ENCODE measurements at regions not wholly inside any gene's neighbourhood (a gene's known extent, or its start where the extent isn't known, plus 50 kb on each side); places are given as distances from the start of the nearest gene placed in this dataset.
A peak's percentile ranks its signal among the peaks of the same experiment; 100 is the strongest.

GRCh38 chr4:181350615-181351415, 892.4 kb upstream of the TENM3 start:
- DNase-seq, result no peak
- no peak for TF ChIP-seq CTCF (IDR thresholded peaks at IDR 0.05; ENCODE audit: low read depth, low read length)
- Histone ChIP-seq H3K4me3 (ENCODE audit: low read depth, low read length) (no peak overlapping the region), H3K27me3 (ENCODE audit: insufficient read depth, low read depth, severe bottlenecking) (no peaks in the 10 kb centered on the region), H3K36me3 (no peaks in the 10 kb centered on the region), H3K9me3 (ENCODE audit: severe bottlenecking) (no peaks in the 10 kb centered on the region), H3K27ac (no peak overlapping the region)

- no peaks in the 10 kb centered on the region for H3K36me3 ChIP-seq
- DNase-seq, result no peak
- no peak overlapping the region for H3K4me3 ChIP-seq (ENCODE audit: low read depth, low read length)
- TF ChIP-seq CTCF (IDR thresholded peaks at IDR 0.05; ENCODE audit: low read depth, low read length), result no peak
- H3K27ac ChIP-seq, result no peak overlapping the region
- no peaks in the 10 kb centered on the region for H3K9me3 ChIP-seq (ENCODE audit: severe bottlenecking)
- H3K27me3 ChIP-seq (ENCODE audit: insufficient read depth, low read depth, severe bottlenecking), result no peaks in the 10 kb centered on the region
Measured at GRCh38 chr4:181364504-181364903, 878.7 kb upstream of the TENM3 start.

- H3K27ac ChIP-seq, result no peak overlapping the region
- no peaks in the 10 kb centered on the region for H3K9me3 ChIP-seq (ENCODE audit: severe bottlenecking)
- no peaks in the 10 kb centered on the region for H3K36me3 ChIP-seq
- no peak for DNase-seq
- no peak for TF ChIP-seq CTCF (IDR thresholded peaks at IDR 0.05; ENCODE audit: low read depth, low read length)
- no peaks in the 10 kb centered on the region for H3K27me3 ChIP-seq (ENCODE audit: insufficient read depth, low read depth, severe bottlenecking)
- H3K4me3 ChIP-seq (ENCODE audit: low read depth, low read length), result no peak overlapping the region
Measured at GRCh38 chr4:181365671-181366070, 877.5 kb upstream of the TENM3 start.

GRCh38 chr4:181372014-181372413, 871.2 kb upstream of the TENM3 start:
- Histone ChIP-seq H3K27ac (no peak overlapping the region), H3K4me3 (ENCODE audit: low read depth, low read length) (no peak overlapping the region), H3K9me3 (ENCODE audit: severe bottlenecking) (no peaks in the 10 kb centered on the region), H3K27me3 (ENCODE audit: insufficient read depth, low read depth, severe bottlenecking) (no peaks in the 10 kb centered on the region), H3K36me3 (no peaks in the 10 kb centered on the region)
- DNase-seq, result no peak
- TF ChIP-seq CTCF (IDR thresholded peaks at IDR 0.05; ENCODE audit: low read depth, low read length), result no peak

- Histone ChIP-seq H3K27ac (no peak overlapping the region), H3K9me3 (ENCODE audit: severe bottlenecking) (no peaks in the 10 kb centered on the region), H3K27me3 (ENCODE audit: insufficient read depth, low read depth, severe bottlenecking) (no peaks in the 10 kb centered on the region), H3K36me3 (no peaks in the 10 kb centered on the region), H3K4me3 (ENCODE audit: low read depth, low read length) (no peak overlapping the region)
- no peak for TF ChIP-seq CTCF (IDR thresholded peaks at IDR 0.05; ENCODE audit: low read depth, low read length)
- peak; percentile 78 for DNase-seq
Measured at GRCh38 chr4:181376058-181376457, 867.1 kb upstream of the TENM3 start.

- no peak for TF ChIP-seq CTCF (IDR thresholded peaks at IDR 0.05; ENCODE audit: low read depth, low read length)
- H3K9me3 ChIP-seq (ENCODE audit: severe bottlenecking), result no peaks in the 10 kb centered on the region
- H3K27me3 ChIP-seq (ENCODE audit: insufficient read depth, low read depth, severe bottlenecking), result no peaks in the 10 kb centered on the region
- DNase-seq, result no peak
- H3K4me3 ChIP-seq (ENCODE audit: low read depth, low read length), result no peak overlapping the region
- no peaks in the 10 kb centered on the region for H3K36me3 ChIP-seq
- H3K27ac ChIP-seq, result no peak overlapping the region
Measured at GRCh38 chr4:181388061-181388460, 855.1 kb upstream of the TENM3 start.
